Body of pancreas (tissue), 4 donors: ENCODE measurements at regions not wholly inside any gene's neighbourhood (a gene's known extent, or its start where the extent isn't known, plus 50 kb on each side); places are given as distances from the start of the nearest gene placed in this dataset.

Source experiments
- POLR2A ChIP-seq, 3 donors: fragments of 450-650 bp; IDR thresholded peaks; one replicate each; pipeline ENCODE4 v1.6.1; 2016; ENCODE audit warnings: antibody characterized with exemption in 3 of 3, mild to moderate bottlenecking in 2 of 3
- TF ChIP-seq, protein P1 (sequence below), 7 experiments: fragments of 450-650 bp in 4 of 7; fragments of 200-600 bp in 3 of 7; sonication (generic) in 3 of 7; IDR thresholded peaks; one replicate each; pipeline ENCODE4 v1.5.1; 2016 to 2019; ENCODE audit warnings: antibody characterized with exemption in 7 of 7

DNA sequence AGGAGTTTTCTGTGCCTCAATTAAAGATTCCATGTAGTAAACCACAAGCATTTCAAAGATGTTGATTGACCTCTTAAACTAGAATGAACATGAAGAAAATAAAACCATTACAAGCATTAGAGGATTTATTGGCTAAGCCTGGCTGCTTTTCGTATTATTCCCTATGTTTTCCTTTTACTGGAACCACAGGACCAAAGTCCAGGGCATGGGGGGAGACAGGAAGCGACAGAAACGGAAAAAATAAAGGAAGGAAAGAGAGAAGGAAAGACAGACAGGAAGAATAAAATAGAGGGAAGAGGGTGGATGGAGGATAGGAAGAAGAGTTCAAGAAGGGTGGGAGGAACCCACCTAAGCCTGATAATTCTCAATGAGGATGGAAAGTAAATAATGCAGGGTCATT, 169.9 kb downstream of the SHQ1 start:
- TF ChIP-seq, protein P1, sequence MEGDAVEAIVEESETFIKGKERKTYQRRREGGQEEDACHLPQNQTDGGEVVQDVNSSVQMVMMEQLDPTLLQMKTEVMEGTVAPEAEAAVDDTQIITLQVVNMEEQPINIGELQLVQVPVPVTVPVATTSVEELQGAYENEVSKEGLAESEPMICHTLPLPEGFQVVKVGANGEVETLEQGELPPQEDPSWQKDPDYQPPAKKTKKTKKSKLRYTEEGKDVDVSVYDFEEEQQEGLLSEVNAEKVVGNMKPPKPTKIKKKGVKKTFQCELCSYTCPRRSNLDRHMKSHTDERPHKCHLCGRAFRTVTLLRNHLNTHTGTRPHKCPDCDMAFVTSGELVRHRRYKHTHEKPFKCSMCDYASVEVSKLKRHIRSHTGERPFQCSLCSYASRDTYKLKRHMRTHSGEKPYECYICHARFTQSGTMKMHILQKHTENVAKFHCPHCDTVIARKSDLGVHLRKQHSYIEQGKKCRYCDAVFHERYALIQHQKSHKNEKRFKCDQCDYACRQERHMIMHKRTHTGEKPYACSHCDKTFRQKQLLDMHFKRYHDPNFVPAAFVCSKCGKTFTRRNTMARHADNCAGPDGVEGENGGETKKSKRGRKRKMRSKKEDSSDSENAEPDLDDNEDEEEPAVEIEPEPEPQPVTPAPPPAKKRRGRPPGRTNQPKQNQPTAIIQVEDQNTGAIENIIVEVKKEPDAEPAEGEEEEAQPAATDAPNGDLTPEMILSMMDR (IDR thresholded peaks at IDR 0.05) = no peak
- no peak for TF ChIP-seq POLR2A (IDR thresholded peaks at IDR 0.05)
